HG03432 (cell line): ENCODE measurements at regions not wholly inside any gene's neighbourhood (a gene's known extent, or its start where the extent isn't known, plus 50 kb on each side); places are given as distances from the start of the nearest gene placed in this dataset.

Source experiments
- ATAC-seq: cut with Tn5 transposase; IDR thresholded peaks from one replicate; pipeline ENCODE4 v1.9.1; 2021; ENCODE audit warnings: mild to moderate bottlenecking, moderate library complexity; ENCODE audit not compliant: unreplicated experiment

- no peak for ATAC-seq
These were observed 325.9 kb upstream of the LINC00305 start for GRCh38 chr18:64474773-64475172.

GRCh38 chr18:64474255-64474654 is 325.4 kb upstream of the LINC00305 start:
- ATAC-seq: no peak

- no peak for ATAC-seq
These were observed 300.5 kb upstream of the LINC00305 start for GRCh38 chr18:64449434-64449833.

GRCh38 chr18:64444819-64445218 is 295.9 kb upstream of the LINC00305 start:
- ATAC-seq: no peak

- no peak for ATAC-seq
These were observed 289.3 kb upstream of the LINC00305 start for GRCh38 chr18:64438178-64438577.

GRCh38 chr18:64436111-64436510 is 287.2 kb upstream of the LINC00305 start:
- ATAC-seq: no peak

- ATAC-seq: no peak
These were observed 270.3 kb upstream of the LINC00305 start for GRCh38 chr18:64419156-64419555.

GRCh38 chr18:64416990-64417389 is 268.1 kb upstream of the LINC00305 start:
- ATAC-seq: no peak

GRCh38 chr18:64415218-64415617 is 266.3 kb upstream of the LINC00305 start:
- no peak for ATAC-seq

- ATAC-seq: no peak
These were observed 261.8 kb upstream of the LINC00305 start for GRCh38 chr18:64410685-64411084.

GRCh38 chr18:64409511-64409910 is 260.6 kb upstream of the LINC00305 start:
- peak; percentile 68 for ATAC-seq

GRCh38 chr18:64407606-64408005 is 258.7 kb upstream of the LINC00305 start:
- ATAC-seq: no peak

- ATAC-seq: no peak
These were observed 256.3 kb upstream of the LINC00305 start for GRCh38 chr18:64405161-64405560.

GRCh38 chr18:64403784-64404503 is 255.1 kb upstream of the LINC00305 start:
- peak; percentile 50 for ATAC-seq

GRCh38 chr18:64402636-64403035 is 253.7 kb upstream of the LINC00305 start:
- no peak for ATAC-seq

GRCh38 chr18:64401268-64402060 is 252.6 kb upstream of the LINC00305 start:
- no peak for ATAC-seq

- ATAC-seq: no peak
These were observed 250.7 kb upstream of the LINC00305 start for GRCh38 chr18:64399566-64399965.

- no peak for ATAC-seq
These were observed 249.4 kb upstream of the LINC00305 start for GRCh38 chr18:64398320-64398719.

GRCh38 chr18:64392202-64392601 is 243.3 kb upstream of the LINC00305 start:
- no peak for ATAC-seq

GRCh38 chr18:64384101-64384500 is 235.2 kb upstream of the LINC00305 start:
- ATAC-seq: no peak

GRCh38 chr18:64380117-64380516 is 231.2 kb upstream of the LINC00305 start:
- ATAC-seq: peak; percentile 99

GRCh38 chr18:64379662-64380061 is 230.8 kb upstream of the LINC00305 start:
- ATAC-seq: peak; percentile 21
